Upper lobe of left lung (tissue), 4 donors: ENCODE measurements at regions not wholly inside any gene's neighbourhood (a gene's known extent, or its start where the extent isn't known, plus 50 kb on each side); places are given as distances from the start of the nearest gene placed in this dataset.

Experiments used
- CTCF ChIP-seq, 6 experiments: fragments of 450-650 bp in 4 of 6; fragments of 200-600 bp in 2 of 6; sonication (generic) in 2 of 6; IDR thresholded peaks; one replicate each; pipeline ENCODE4 v1.5.1; 2016 to 2019; ENCODE audit warnings: antibody characterized with exemption in 6 of 6
- POLR2A ChIP-seq, 4 donors: fragments of 450-650 bp; IDR thresholded peaks; one replicate each; pipeline ENCODE4 v1.5.1; 2016 to 2017; ENCODE audit warnings: antibody characterized with exemption in 4 of 4, mild to moderate bottlenecking in 2 of 4
- POLR2AphosphoS5 ChIP-seq, 2 donors: sonication (generic); formaldehyde crosslinking; IDR thresholded peaks; one replicate each; pipeline ENCODE4 v1.5.1; 2017; ENCODE audit warnings: antibody characterized with exemption in 2 of 2

DNA sequence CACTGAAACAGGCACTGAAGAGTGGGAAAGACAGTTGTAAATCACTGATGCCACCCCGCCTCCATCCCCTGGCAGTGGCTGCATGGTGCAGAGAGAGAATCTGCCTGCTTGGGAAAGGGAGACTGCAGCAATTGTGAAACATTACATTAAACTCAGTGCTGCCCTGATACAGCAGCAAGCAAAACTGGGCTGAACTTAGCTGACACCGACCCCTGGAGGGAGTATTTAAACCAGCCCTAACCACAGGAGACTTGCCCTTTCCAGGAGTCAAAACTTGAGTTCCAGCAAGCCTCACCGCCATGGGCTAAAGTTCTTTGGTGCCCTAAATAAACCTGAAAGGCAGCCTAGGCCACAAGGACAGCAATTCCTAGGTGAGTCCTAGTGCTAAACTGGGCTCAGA, 109.4 kb upstream of the PLPP4 start:
- TF ChIP-seq CTCF (IDR thresholded peaks at IDR 0.05): no peak
- no peak for TF ChIP-seq POLR2AphosphoS5 (IDR thresholded peaks at IDR 0.05)
- no peak for TF ChIP-seq POLR2A (IDR thresholded peaks at IDR 0.05)
